IPS-18a (cell line): ENCODE measurements at regions not wholly inside any gene's neighbourhood (a gene's known extent, or its start where the extent isn't known, plus 50 kb on each side); places are given as distances from the start of the nearest gene placed in this dataset.
"Not testable (repeated sequence)": the region's sequence is repeated elsewhere in the genome, so short reads cannot be mapped to it uniquely, and the experiment has no call there.

Source experiments
- H3K27ac ChIP-seq: one replicate; pipeline ENCODE4 v1.5.1; 2013; ENCODE audit warnings: low read length
- H3K27me3 ChIP-seq: one replicate; pipeline ENCODE4 v1.6.1; 2013; ENCODE audit warnings: mild to moderate bottlenecking, low read length; ENCODE audit not compliant: control insufficient read depth, insufficient read depth
- H3K36me3 ChIP-seq: one replicate; pipeline ENCODE4 v1.6.1; 2013; ENCODE audit warnings: low read depth, low read length; ENCODE audit not compliant: control insufficient read depth
- H3K4me1 ChIP-seq: one replicate; pipeline ENCODE4 v1.6.1; 2013; ENCODE audit warnings: low read depth, low read length; ENCODE audit not compliant: control insufficient read depth
- H3K4me3 ChIP-seq: one replicate; pipeline ENCODE4 v1.5.1; 2013; ENCODE audit warnings: low read length
- H3K9ac ChIP-seq: one replicate; pipeline ENCODE4 v1.6.1; 2013; ENCODE audit warnings: mild to moderate bottlenecking, low read length, moderate library complexity
- H3K9me3 ChIP-seq: one replicate; pipeline ENCODE4 v1.6.1; 2013; ENCODE audit warnings: low read depth, low read length; ENCODE audit not compliant: control insufficient read depth

- H3K4me3 ChIP-seq: no peak overlapping the region
- no peak overlapping the region for H3K27ac ChIP-seq
- peaks cover 10% of the 10 kb centered on the region for H3K4me1 ChIP-seq
- H3K9ac ChIP-seq: no peak overlapping the region
- no peaks in the 10 kb centered on the region for H3K36me3 ChIP-seq
- H3K27me3 ChIP-seq: no peaks in the 10 kb centered on the region
- H3K9me3 ChIP-seq: no peaks in the 10 kb centered on the region
Observed at GRCh38 chr16:51834794-51835193, 683.7 kb upstream of the SALL1 start.

GRCh38 chr16:51834133-51834532 lies 683.1 kb upstream of the SALL1 start:
- H3K9ac ChIP-seq: no peak overlapping the region
- no peak overlapping the region for H3K27ac ChIP-seq
- H3K4me1 ChIP-seq: peaks cover 8% of the 10 kb centered on the region
- no peaks in the 10 kb centered on the region for H3K9me3 ChIP-seq
- H3K36me3 ChIP-seq: no peaks in the 10 kb centered on the region
- no peaks in the 10 kb centered on the region for H3K27me3 ChIP-seq
- no peak overlapping the region for H3K4me3 ChIP-seq

GRCh38 chr16:51831595-51832367 lies 680.7 kb upstream of the SALL1 start:
- Histone ChIP-seq H3K9me3 (no peaks in the 10 kb centered on the region), H3K4me3 (no peak overlapping the region), H3K27me3 (no peaks in the 10 kb centered on the region), H3K4me1 (peaks cover 8% of the 10 kb centered on the region), H3K27ac (no peak overlapping the region), H3K9ac (no peak overlapping the region), H3K36me3 (no peaks in the 10 kb centered on the region)

DNA sequence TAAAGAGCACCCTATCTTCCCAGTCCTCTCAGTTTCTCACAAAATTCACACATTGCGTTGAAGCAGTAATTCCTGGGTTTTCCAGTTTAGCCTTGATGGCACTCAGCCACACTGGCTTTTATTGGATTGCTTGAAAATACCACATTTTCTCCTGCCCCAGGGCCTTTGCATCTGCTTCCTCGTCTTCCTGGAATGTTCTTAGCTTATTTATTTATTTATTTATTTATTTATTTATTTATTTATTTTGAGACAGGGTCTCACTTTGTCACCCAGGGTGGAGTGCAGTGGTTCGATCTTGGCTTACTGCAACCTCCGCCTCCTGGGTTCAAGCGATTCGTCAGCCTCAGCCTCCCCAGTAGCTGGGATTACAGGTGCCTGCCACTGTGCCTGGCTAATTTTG lies 680.0 kb upstream of the SALL1 start:
- H3K4me1 ChIP-seq, H3K27ac ChIP-seq, H3K9me3 ChIP-seq, H3K9ac ChIP-seq, H3K36me3 ChIP-seq, H3K4me3 ChIP-seq, H3K27me3 ChIP-seq: not testable (repeated sequence)

DNA sequence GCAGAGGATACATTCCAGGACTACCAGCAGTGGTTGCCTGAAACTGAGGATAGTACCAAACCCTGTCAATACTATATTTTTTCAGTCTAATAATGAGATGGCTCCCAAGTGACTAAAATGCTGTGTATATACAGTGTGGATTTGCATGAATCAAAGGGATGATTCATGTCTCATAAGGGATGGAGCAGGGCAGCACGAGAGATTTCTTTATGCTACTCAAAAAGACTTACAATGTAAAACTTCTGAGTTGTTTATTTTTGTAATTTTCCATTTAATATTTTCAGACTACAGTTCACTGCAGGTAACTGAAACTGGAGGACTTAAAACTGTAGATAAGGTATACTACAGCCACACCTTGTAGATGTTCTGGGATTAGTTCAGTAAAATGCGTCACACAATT lies 674.7 kb upstream of the SALL1 start:
- H3K9me3 ChIP-seq: no peaks in the 10 kb centered on the region
- no peak overlapping the region for H3K9ac ChIP-seq
- no peak overlapping the region for H3K27ac ChIP-seq
- no peaks in the 10 kb centered on the region for H3K27me3 ChIP-seq
- H3K4me3 ChIP-seq: no peak overlapping the region
- no peaks in the 10 kb centered on the region for H3K36me3 ChIP-seq
- H3K4me1 ChIP-seq: no peaks in the 10 kb centered on the region

- Histone ChIP-seq H3K9ac (no peak overlapping the region), H3K9me3 (no peaks in the 10 kb centered on the region), H3K4me1 (no peaks in the 10 kb centered on the region), H3K4me3 (no peak overlapping the region), H3K36me3 (no peaks in the 10 kb centered on the region), H3K27me3 (no peaks in the 10 kb centered on the region), H3K27ac (no peak overlapping the region)
Observed at GRCh38 chr16:51822471-51822870, 671.4 kb upstream of the SALL1 start.

GRCh38 chr16:51821527-51821926 lies 670.5 kb upstream of the SALL1 start:
- no peaks in the 10 kb centered on the region for H3K36me3 ChIP-seq
- H3K27me3 ChIP-seq: no peaks in the 10 kb centered on the region
- H3K27ac ChIP-seq: no peak overlapping the region
- H3K9me3 ChIP-seq: no peaks in the 10 kb centered on the region
- H3K4me1 ChIP-seq: no peaks in the 10 kb centered on the region
- H3K9ac ChIP-seq: no peak overlapping the region
- no peak overlapping the region for H3K4me3 ChIP-seq

DNA sequence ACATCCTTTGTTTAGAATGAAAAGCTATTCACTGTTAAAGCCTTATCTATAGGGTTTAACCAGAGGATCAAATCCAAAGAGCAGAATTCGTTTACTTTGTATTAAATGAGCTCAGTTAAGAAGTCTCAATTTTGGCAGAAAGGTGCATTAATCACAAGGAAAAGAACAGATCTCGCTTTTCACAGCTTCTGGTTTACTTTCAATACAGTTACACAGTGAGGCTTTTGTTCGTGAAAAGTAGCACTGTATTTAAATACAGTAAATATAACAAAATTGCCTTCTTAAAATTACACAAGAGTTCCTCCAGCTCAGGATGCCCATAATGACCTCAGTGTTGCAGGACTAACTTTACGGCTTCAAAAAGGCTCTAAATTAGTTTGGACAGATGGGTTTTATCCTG lies 669.1 kb upstream of the SALL1 start:
- no peak overlapping the region for H3K4me3 ChIP-seq
- no peaks in the 10 kb centered on the region for H3K4me1 ChIP-seq
- no peak overlapping the region for H3K9ac ChIP-seq
- H3K27ac ChIP-seq: no peak overlapping the region
- no peaks in the 10 kb centered on the region for H3K27me3 ChIP-seq
- no peaks in the 10 kb centered on the region for H3K36me3 ChIP-seq
- H3K9me3 ChIP-seq: no peaks in the 10 kb centered on the region

DNA sequence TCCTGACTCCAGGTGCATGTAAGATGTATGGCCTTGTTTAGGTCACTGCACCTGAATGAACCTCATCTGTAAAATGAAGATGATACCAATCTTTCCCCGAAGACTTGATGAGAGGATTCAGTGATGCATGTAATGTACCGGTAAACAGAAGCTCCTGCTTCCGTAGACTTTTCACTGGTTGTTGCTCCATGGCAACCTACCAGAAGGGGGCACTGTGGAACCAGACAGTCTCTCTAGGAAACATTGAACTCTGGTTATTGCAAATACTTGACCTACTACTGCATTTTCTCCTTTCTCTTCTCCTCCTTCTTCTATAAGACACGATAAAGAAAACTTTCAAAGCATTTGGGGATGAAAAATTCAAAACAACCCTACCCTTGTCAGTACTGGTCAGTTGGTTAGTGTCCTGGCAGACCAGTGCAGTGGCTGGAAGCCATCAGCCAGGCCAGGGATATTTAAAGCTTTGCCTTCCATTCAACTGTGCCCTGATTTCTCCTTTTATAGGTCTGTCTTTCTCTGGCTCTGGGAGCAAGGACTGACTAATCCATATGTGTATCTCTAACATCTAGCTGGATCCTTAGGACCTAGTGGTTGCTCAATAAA lies 667.4 kb upstream of the SALL1 start:
- Histone ChIP-seq H3K27me3 (no peaks in the 10 kb centered on the region), H3K27ac (no peak overlapping the region), H3K9ac (no peak overlapping the region), H3K4me3 (no peak overlapping the region), H3K9me3 (no peaks in the 10 kb centered on the region), H3K4me1 (no peaks in the 10 kb centered on the region), H3K36me3 (no peaks in the 10 kb centered on the region)

DNA sequence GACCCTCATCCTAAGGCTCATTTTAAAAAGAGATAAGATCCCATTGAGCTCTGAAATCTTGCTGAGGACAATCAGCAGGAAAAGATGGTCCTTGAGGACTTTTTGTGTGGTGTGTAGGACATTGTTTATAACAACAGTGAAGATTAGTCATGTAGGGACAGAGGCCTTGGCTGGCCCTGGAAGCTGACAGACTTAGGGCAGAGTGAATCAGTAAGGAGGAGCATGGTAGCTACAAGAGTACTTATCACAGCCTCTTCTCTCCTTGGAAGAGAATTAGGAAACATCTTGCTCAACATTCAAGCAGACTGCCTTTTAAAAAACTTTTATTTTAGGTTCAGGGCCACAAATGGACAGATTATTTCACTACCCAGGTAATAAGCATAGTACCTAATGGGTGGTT lies 665.9 kb upstream of the SALL1 start:
- Histone ChIP-seq H3K4me1 (no peaks in the 10 kb centered on the region), H3K9me3 (no peaks in the 10 kb centered on the region), H3K27ac (no peak overlapping the region), H3K27me3 (no peaks in the 10 kb centered on the region), H3K9ac (no peak overlapping the region), H3K4me3 (no peak overlapping the region), H3K36me3 (no peaks in the 10 kb centered on the region)

DNA sequence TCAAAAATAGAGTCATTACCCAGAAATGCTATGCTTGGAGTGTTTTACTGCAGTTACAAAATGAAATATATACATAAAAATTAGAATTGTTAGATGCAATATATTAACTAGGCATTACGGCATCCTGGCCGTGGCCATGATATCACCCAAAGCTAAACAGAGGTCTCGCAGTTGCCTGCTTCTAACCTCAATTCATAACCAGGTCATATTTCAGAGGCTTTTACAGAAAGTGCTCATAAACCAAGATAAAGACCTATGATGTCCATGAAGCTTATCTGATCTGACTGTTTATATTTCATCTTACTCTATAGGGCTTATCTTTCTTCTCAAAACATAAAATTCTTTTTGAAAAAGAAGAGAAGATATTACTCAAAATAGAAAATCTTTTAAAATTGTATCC lies 664.5 kb upstream of the SALL1 start:
- Histone ChIP-seq H3K27me3 (no peaks in the 10 kb centered on the region), H3K4me3 (no peak overlapping the region), H3K9ac (no peak overlapping the region), H3K4me1 (no peaks in the 10 kb centered on the region), H3K27ac (no peak overlapping the region), H3K9me3 (no peaks in the 10 kb centered on the region), H3K36me3 (no peaks in the 10 kb centered on the region)

DNA sequence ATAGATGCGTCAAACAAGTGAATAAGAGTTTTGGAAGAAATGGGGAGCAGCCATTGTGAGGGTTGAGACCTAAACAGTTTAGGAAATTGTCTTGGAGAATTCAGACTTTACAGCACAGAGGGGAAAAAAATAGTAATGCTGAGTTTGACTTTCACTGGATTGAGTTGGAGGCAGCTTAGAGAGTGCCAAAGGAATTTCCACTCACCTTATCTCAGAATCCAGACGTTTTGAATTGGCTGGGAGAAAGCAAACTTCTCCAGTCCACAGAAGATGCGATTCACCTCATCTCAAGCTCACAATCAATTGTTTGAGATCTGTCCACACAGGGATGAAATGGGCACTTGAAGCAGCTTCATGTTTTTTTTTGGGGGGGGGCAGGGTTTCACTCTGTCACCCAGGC lies 663.5 kb upstream of the SALL1 start:
- no peaks in the 10 kb centered on the region for H3K36me3 ChIP-seq
- no peak overlapping the region for H3K4me3 ChIP-seq
- H3K9ac ChIP-seq: no peak overlapping the region
- H3K27ac ChIP-seq: no peak overlapping the region
- H3K27me3 ChIP-seq: no peaks in the 10 kb centered on the region
- no peaks in the 10 kb centered on the region for H3K9me3 ChIP-seq
- H3K4me1 ChIP-seq: no peaks in the 10 kb centered on the region
